Activated naive CD8-positive, alpha-beta T cell (primary cell): ENCODE measurements at regions not wholly inside any gene's neighbourhood (a gene's known extent, or its start where the extent isn't known, plus 50 kb on each side); places are given as distances from the start of the nearest gene placed in this dataset.
"Not testable (repeated sequence)": the region's sequence is repeated elsewhere in the genome, so short reads cannot be mapped to it uniquely, and the experiment has no call there.

Experiments
- H3K27ac Mint-ChIP-seq: one replicate; pipeline ENCODE4 v1.8.0; 2021; ENCODE audit warnings: mixed read lengths
- H3K27me3 Mint-ChIP-seq: one replicate; pipeline ENCODE4 v1.8.0; 2021; ENCODE audit warnings: mixed read lengths
- H3K36me3 Mint-ChIP-seq: one replicate; pipeline ENCODE4 v1.8.0; 2021; ENCODE audit warnings: mixed read lengths
- H3K4me1 Mint-ChIP-seq: one replicate; pipeline ENCODE4 v1.8.0; 2021; ENCODE audit warnings: low read depth, mixed read lengths
- H3K4me3 Mint-ChIP-seq: one replicate; pipeline ENCODE4 v1.8.0; 2021; ENCODE audit warnings: mild to moderate bottlenecking, mixed read lengths
- H3K9me3 Mint-ChIP-seq: one replicate; pipeline ENCODE4 v1.8.0; 2021; ENCODE audit warnings: low read depth, mixed read lengths

GRCh38 chr6:15183979-15184378 lies 61.9 kb upstream of the JARID2 start:
- H3K4me3 Mint-ChIP-seq = peak overlapping the region; percentile 22

GRCh38 chr6:15184441-15184861 lies 61.4 kb upstream of the JARID2 start:
- H3K27ac Mint-ChIP-seq = peak overlapping the region; percentile 92
- no peaks in the 10 kb centered on the region for H3K9me3 Mint-ChIP-seq
- peaks cover 13% of the 10 kb centered on the region for H3K4me1 Mint-ChIP-seq
- H3K36me3 Mint-ChIP-seq = no peaks in the 10 kb centered on the region
- H3K4me3 Mint-ChIP-seq = peak overlapping the region; percentile 6
- H3K27me3 Mint-ChIP-seq = no peaks in the 10 kb centered on the region

More at GRCh38 chr6:15183979-15184378, 61.9 kb upstream of the JARID2 start:
- Mint-ChIP-seq H3K4me1 (peaks cover 13% of the 10 kb centered on the region), H3K27ac (peak overlapping the region; percentile 92), H3K27me3 (no peaks in the 10 kb centered on the region), H3K36me3 (no peaks in the 10 kb centered on the region), H3K9me3 (no peaks in the 10 kb centered on the region)

- Mint-ChIP-seq H3K4me1 (peaks cover 13% of the 10 kb centered on the region), H3K27ac (peak overlapping the region; percentile 81)
- not testable (repeated sequence) for H3K27me3 Mint-ChIP-seq, H3K36me3 Mint-ChIP-seq, H3K4me3 Mint-ChIP-seq, H3K9me3 Mint-ChIP-seq
Observed at GRCh38 chr6:15185111-15185510, 60.8 kb upstream of the JARID2 start.

DNA sequence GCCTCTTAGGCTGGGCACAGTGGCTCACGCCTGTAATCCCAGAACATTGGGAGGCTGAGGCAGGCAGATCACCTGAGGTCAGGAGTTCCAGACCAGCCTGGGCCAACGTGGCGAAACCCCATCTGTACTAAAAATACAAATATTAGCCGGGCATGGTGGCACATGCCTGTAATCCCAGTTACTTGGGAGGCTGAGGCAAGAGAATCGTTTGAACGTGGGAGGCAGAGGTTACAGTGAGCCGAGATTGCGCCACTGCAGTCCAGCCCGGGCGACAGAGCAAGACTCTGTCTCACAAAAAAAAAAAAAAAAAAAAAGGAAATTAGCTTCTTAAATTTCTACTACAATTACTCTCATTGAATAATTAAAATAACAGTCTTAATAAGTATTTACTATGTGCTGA lies 52.4 kb upstream of the JARID2 start:
- H3K9me3 Mint-ChIP-seq, H3K27ac Mint-ChIP-seq, H3K36me3 Mint-ChIP-seq, H3K4me3 Mint-ChIP-seq, H3K4me1 Mint-ChIP-seq, H3K27me3 Mint-ChIP-seq: not testable (repeated sequence)

- H3K27ac Mint-ChIP-seq = no peak overlapping the region
- no peak overlapping the region for H3K4me3 Mint-ChIP-seq
- no peaks in the 10 kb centered on the region for H3K4me1 Mint-ChIP-seq
- no peaks in the 10 kb centered on the region for H3K9me3 Mint-ChIP-seq
- no peaks in the 10 kb centered on the region for H3K36me3 Mint-ChIP-seq
- H3K27me3 Mint-ChIP-seq = no peaks in the 10 kb centered on the region
Observed at GRCh38 chr6:15194453-15194852, 51.4 kb upstream of the JARID2 start.
